ENCODE measurements at regions not wholly inside any gene's neighbourhood (a gene's known extent, or its start where the extent isn't known, plus 50 kb on each side); places are given as distances from the start of the nearest gene placed in this dataset.

DNA sequence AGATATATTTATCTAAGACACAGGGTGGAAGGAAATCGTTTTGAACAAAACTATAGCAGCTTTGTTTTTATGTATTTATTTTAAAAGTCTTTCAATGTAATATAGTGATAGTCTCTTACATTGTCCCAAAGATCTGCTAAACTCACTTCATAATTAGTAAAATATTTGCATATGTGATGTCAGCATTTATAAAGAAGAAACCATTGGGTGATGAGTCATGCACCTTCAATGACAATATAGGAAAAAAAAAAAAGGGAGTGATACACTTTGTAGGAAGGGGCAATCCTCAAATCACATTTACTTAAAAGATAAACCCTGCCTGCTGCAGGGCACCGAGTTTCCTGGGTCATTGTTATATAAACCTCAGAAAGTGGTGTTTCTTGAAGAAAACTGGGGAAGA, 112.4 kb upstream of the SEMA3C start:
- TF ChIP-seq, protein P1, sequence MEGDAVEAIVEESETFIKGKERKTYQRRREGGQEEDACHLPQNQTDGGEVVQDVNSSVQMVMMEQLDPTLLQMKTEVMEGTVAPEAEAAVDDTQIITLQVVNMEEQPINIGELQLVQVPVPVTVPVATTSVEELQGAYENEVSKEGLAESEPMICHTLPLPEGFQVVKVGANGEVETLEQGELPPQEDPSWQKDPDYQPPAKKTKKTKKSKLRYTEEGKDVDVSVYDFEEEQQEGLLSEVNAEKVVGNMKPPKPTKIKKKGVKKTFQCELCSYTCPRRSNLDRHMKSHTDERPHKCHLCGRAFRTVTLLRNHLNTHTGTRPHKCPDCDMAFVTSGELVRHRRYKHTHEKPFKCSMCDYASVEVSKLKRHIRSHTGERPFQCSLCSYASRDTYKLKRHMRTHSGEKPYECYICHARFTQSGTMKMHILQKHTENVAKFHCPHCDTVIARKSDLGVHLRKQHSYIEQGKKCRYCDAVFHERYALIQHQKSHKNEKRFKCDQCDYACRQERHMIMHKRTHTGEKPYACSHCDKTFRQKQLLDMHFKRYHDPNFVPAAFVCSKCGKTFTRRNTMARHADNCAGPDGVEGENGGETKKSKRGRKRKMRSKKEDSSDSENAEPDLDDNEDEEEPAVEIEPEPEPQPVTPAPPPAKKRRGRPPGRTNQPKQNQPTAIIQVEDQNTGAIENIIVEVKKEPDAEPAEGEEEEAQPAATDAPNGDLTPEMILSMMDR (IDR thresholded peaks at IDR 0.05), result no peak
- no peak for TF ChIP-seq POLR2A (IDR thresholded peaks at IDR 0.05; ENCODE audit: low read depth)

Data from esophagus muscularis mucosa (tissue), 3 donors.